B cell (primary cell): ENCODE measurements at regions not wholly inside any gene's neighbourhood (a gene's known extent, or its start where the extent isn't known, plus 50 kb on each side); places are given as distances from the start of the nearest gene placed in this dataset.

Experiments used
- ATAC-seq: fragments of 200-7000 bp; cut with Tn5 transposase; one replicate; pipeline ENCODE4 v1.10.0; 2021; ENCODE audit warnings: low read depth, mild to moderate bottlenecking, moderate number of reproducible peaks, moderate library complexity
- CTCF ChIA-PET: fragments of 350-600 bp; sonication (Branson Sonifier 250); formaldehyde crosslinking; loops from one replicate; lab custom pipeline; 2021; ENCODE audit warnings: antibody characterized with exemption, inconsistent platforms; lab: Charles Lee
- POLR2A ChIA-PET: fragments of 350-600 bp; sonication (Branson Sonifier 250); formaldehyde crosslinking; loops from one replicate; lab custom pipeline; 2021; ENCODE audit warnings: antibody characterized with exemption; lab: Charles Lee
- DNase-seq: peaks from one replicate; pipeline ENCODE4 v3.0.0; 2013
- H2AFZ ChIP-seq: 2 replicates; pipeline ENCODE4 v1.6.1; 2012; ENCODE audit warnings: mild to moderate bottlenecking, low read depth, low read length; ENCODE audit not compliant: insufficient read depth, poor library complexity, severe bottlenecking
- H3K27ac ChIP-seq, 2 donors: 1 replicate in 1 of 2; 2 replicates in 1 of 2; pipeline ENCODE4 v1.5.1; 2012 to 2013; ENCODE audit warnings: low read length in 2 of 2, mild to moderate bottlenecking in 2 of 2, moderate library complexity in 1 of 2
- H3K27me3 ChIP-seq, 4 experiments: fragments of 200-600 bp in 1 of 4; sonication (generic) in 1 of 4; replicated peaks in 1 of 4; 1 replicate in 2 of 4; 2 replicates in 2 of 4; pipeline versions ENCODE4 v1.6.1 to v1.7.0; 2013 to 2016; ENCODE audit warnings: low read length in 3 of 4, mild to moderate bottlenecking in 2 of 4, mixed read lengths in 1 of 4, moderate library complexity in 1 of 4; ENCODE audit not compliant: insufficient read depth in 4 of 4, control insufficient read depth in 3 of 4; ENCODE audit errors: control extremely low read depth in 1 of 4
- H3K36me3 ChIP-seq, 2 experiments: replicated peaks in 1 of 2; 1 replicate in 1 of 2; 2 replicates in 1 of 2; pipeline versions ENCODE4 v1.6.1 to v1.7.1; 2013; ENCODE audit warnings: low read length in 1 of 2; ENCODE audit not compliant: insufficient read depth in 2 of 2, control insufficient read depth in 1 of 2; ENCODE audit errors: control extremely low read depth in 1 of 2, extremely low read depth in 1 of 2
- H3K4me1 ChIP-seq, 2 donors: fragments of 200-600 bp in 1 of 2; sonication (generic) in 1 of 2; 1 replicate in 1 of 2; 2 replicates in 1 of 2; pipeline versions ENCODE4 v1.5.1 to v1.6.1; 2013 to 2017; ENCODE audit warnings: low read length in 2 of 2; ENCODE audit not compliant: control insufficient read depth in 2 of 2, insufficient read depth in 2 of 2
- H3K4me2 ChIP-seq: replicated peaks from 2 replicates; pipeline ENCODE3; 2012; ENCODE audit warnings: mild to moderate bottlenecking, low read depth, low read length; ENCODE audit not compliant: poor library complexity, severe bottlenecking
- H3K4me3 ChIP-seq, 5 experiments: fragments of 200-600 bp in 1 of 5; sonication (generic) in 1 of 5; 1 replicate in 3 of 5; 2 replicates in 2 of 5; pipeline versions ENCODE4 v1.5.1 to v1.7.0; 2011 to 2016; ENCODE audit warnings: low read length in 4 of 5, mild to moderate bottlenecking in 4 of 5, low read depth in 2 of 5, control low read depth in 1 of 5, moderate library complexity in 1 of 5; ENCODE audit not compliant: insufficient read depth in 1 of 5; ENCODE audit errors: control extremely low read depth in 1 of 5, extremely low read depth in 1 of 5
- H3K79me2 ChIP-seq: fragments of 200-600 bp; sonication (generic); one replicate; pipeline ENCODE4 v1.6.0; 2016; ENCODE audit warnings: low read length; ENCODE audit not compliant: control insufficient read depth, insufficient read depth
- H3K9ac ChIP-seq: fragments of 200-600 bp; sonication (generic); 2 replicates; pipeline ENCODE4 v1.6.1; 2017; ENCODE audit warnings: mild to moderate bottlenecking, low read length, moderate library complexity
- H3K9me3 ChIP-seq, 3 donors: one replicate each; pipeline versions ENCODE4 v1.6.1 to v1.7.1; 2013; ENCODE audit warnings: low read length in 2 of 3; ENCODE audit not compliant: control insufficient read depth in 2 of 3, insufficient read depth in 1 of 3; ENCODE audit errors: control extremely low read depth in 1 of 3
- H4K20me1 ChIP-seq: 2 replicates; pipeline ENCODE4 v1.6.0; 2012; ENCODE audit warnings: mild to moderate bottlenecking, low read length; ENCODE audit not compliant: insufficient read depth, control insufficient read depth, poor library complexity, severe bottlenecking
- H3K27ac Mint-ChIP-seq: one replicate; pipeline ENCODE4 v1.8.0; 2021; ENCODE audit warnings: mixed read lengths
- H3K27me3 Mint-ChIP-seq: one replicate; pipeline ENCODE4 v1.8.0; 2021; ENCODE audit warnings: mixed read lengths
- H3K4me1 Mint-ChIP-seq: one replicate; pipeline ENCODE4 v1.8.0; 2021; ENCODE audit warnings: mixed read lengths
- H3K4me3 Mint-ChIP-seq: one replicate; pipeline ENCODE4 v1.8.0; 2021; ENCODE audit warnings: mixed read lengths
- H3K9me3 Mint-ChIP-seq: one replicate; pipeline ENCODE4 v1.8.0; 2022; ENCODE audit warnings: mixed read lengths; ENCODE audit not compliant: insufficient read depth
- CTCF ChIP-seq: fragments of 200-600 bp; IDR thresholded peaks from one replicate; pipeline ENCODE4 v1.8.0; 2022; ENCODE audit warnings: antibody characterized with exemption, mild to moderate bottlenecking
- EZH2 ChIP-seq: IDR thresholded peaks from 2 replicates; pipeline ENCODE4 v1.6.1; 2012; ENCODE audit warnings: borderline replicate concordance, low read depth, mild to moderate bottlenecking, moderate library complexity, low read length; ENCODE audit not compliant: insufficient read depth, poor library complexity, severe bottlenecking
- whole genome bisulfite sequencing: methylation state at CpG from one replicate; pipeline ENCODE4 v1.1.5; 2013; ENCODE audit warnings: missing lambda C conversion rate; ENCODE audit not compliant: insufficient coverage; 5-methylcytosine and 5-hydroxymethylcytosine counted together
- intact Hi-C: fragments of 100-400 bp; cut with micrococcal nuclease; formaldehyde crosslinking; loops from one replicate; pipeline ENCODE4 v1.10.0; 2022

GRCh38 chr2:128540670-128541069, 222.0 kb upstream of the HS6ST1 start:
- intact Hi-C loops: no loop called here
- no peak overlapping the region for H3K4me2 ChIP-seq
- TF ChIP-seq CTCF: no peak
- no peak for TF ChIP-seq EZH2
- CTCF ChIA-PET: no interaction called here
- H3K36me3 ChIP-seq: no peaks in the 10 kb centered on the region
- Mint-ChIP-seq H3K27ac (no peak overlapping the region), H3K4me3 (no peak overlapping the region), H3K9me3 (no peaks in the 10 kb centered on the region), H3K4me1 (no peaks in the 10 kb centered on the region), H3K27me3 (no peaks in the 10 kb centered on the region)
- ATAC-seq: no peak
- POLR2A ChIA-PET: no interaction called here
- WGBS: 100% methylated on average over 2 of the region's 3 CpGs
- H4K20me1 ChIP-seq: no peaks in the 10 kb centered on the region
- no peak overlapping the region for H2AFZ ChIP-seq
- no peak overlapping the region for H3K27ac ChIP-seq
- H3K27me3 ChIP-seq: no peaks in the 10 kb centered on the region
- no peak for DNase-seq
- no peaks in the 10 kb centered on the region for H3K9me3 ChIP-seq
- no peak overlapping the region for H3K9ac ChIP-seq
- no peaks in the 10 kb centered on the region for H3K4me1 ChIP-seq
- H3K4me3 ChIP-seq: no peak overlapping the region
- H3K79me2 ChIP-seq: no peaks in the 10 kb centered on the region

- Histone ChIP-seq H3K4me1 (no peaks in the 10 kb centered on the region), H3K4me2 (no peak overlapping the region), H2AFZ (no peak overlapping the region), H3K27me3 (no peaks in the 10 kb centered on the region), H3K9ac (no peak overlapping the region), H4K20me1 (no peaks in the 10 kb centered on the region), H3K36me3 (no peaks in the 10 kb centered on the region), H3K4me3 (no peak overlapping the region), H3K9me3 (no peaks in the 10 kb centered on the region), H3K79me2 (no peaks in the 10 kb centered on the region), H3K27ac (no peak overlapping the region)
- Mint-ChIP-seq H3K4me1 (no peaks in the 10 kb centered on the region), H3K27me3 (no peaks in the 10 kb centered on the region), H3K27ac (no peak overlapping the region), H3K4me3 (no peak overlapping the region), H3K9me3 (no peaks in the 10 kb centered on the region)
- DNase-seq (no peak), ATAC-seq (no peak)
- ChIA-PET CTCF (no interaction called here), POLR2A (no interaction called here)
- TF ChIP-seq EZH2: no peak
- no peak for TF ChIP-seq CTCF
- 100% methylated on average over 1 of the region's 2 CpGs for WGBS
- intact Hi-C loops: no loop called here
Observed at GRCh38 chr2:128541448-128541847, 222.8 kb upstream of the HS6ST1 start.
